ENCODE measurements at regions not wholly inside any gene's neighbourhood (a gene's known extent, or its start where the extent isn't known, plus 50 kb on each side); places are given as distances from the start of the nearest gene placed in this dataset.

DNA sequence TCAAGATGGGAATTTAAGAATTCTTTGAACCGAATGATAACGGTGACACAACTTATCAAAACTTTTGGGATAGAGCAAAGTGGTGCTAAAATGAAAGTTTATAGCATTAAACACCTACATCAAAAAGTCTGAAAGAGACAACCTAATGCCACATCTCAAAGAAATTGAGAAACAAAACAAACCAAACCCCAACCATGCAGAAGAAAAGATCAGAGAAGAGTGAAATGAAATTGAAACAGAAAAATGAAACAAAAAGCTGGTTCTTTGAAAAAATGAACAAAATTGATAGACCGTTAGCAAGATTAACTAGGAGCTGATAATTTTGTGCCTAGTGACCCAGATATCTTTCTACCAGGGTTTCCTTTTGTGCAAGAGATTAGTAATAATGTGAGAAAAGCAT, 248.0 kb upstream of the EYS start:
- TF ChIP-seq, protein P1, sequence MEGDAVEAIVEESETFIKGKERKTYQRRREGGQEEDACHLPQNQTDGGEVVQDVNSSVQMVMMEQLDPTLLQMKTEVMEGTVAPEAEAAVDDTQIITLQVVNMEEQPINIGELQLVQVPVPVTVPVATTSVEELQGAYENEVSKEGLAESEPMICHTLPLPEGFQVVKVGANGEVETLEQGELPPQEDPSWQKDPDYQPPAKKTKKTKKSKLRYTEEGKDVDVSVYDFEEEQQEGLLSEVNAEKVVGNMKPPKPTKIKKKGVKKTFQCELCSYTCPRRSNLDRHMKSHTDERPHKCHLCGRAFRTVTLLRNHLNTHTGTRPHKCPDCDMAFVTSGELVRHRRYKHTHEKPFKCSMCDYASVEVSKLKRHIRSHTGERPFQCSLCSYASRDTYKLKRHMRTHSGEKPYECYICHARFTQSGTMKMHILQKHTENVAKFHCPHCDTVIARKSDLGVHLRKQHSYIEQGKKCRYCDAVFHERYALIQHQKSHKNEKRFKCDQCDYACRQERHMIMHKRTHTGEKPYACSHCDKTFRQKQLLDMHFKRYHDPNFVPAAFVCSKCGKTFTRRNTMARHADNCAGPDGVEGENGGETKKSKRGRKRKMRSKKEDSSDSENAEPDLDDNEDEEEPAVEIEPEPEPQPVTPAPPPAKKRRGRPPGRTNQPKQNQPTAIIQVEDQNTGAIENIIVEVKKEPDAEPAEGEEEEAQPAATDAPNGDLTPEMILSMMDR (IDR thresholded peaks at IDR 0.05; ENCODE audit: poor library complexity): no peak
- no peak for TF ChIP-seq EZH2 (IDR thresholded peaks at IDR 0.05; ENCODE audit: borderline replicate concordance)

All from hepatocyte (in vitro differentiated cells).